ENCODE measurements at regions not wholly inside any gene's neighbourhood (a gene's known extent, or its start where the extent isn't known, plus 50 kb on each side); places are given as distances from the start of the nearest gene placed in this dataset.

GRCh38 chr11:98703779-98704556, 316.8 kb upstream of the CNTN5 start:
- TF ChIP-seq CREB1 (CRISPR knock-in tag; IDR thresholded peaks at IDR 0.05; ENCODE audit: low read depth) (no peak), EZH2phosphoT487 (IDR thresholded peaks at IDR 0.05; ENCODE audit: unreplicated experiment) (no peak), POLR2AphosphoS5 (IDR thresholded peaks at IDR 0.05; ENCODE audit: low read depth) (no peak), ZNF114 (CRISPR knock-in tag; IDR thresholded peaks at IDR 0.05) (no peak), EZH2 (IDR thresholded peaks at IDR 0.05; ENCODE audit: low read depth, unreplicated experiment) (no peak), NANOG (IDR thresholded peaks at IDR 0.05; ENCODE audit: borderline replicate concordance) (no peak), CTCF (conservative IDR thresholded peaks at IDR 0.05; ENCODE audit: low read depth in 2 of 2) (no peak)
- Histone ChIP-seq H3K4me1 (ENCODE audit: insufficient read depth) (no peaks in the 10 kb centered on the region), H3K36me3 (ENCODE audit: insufficient read depth) (no peaks in the 10 kb centered on the region), H3K27me3 (ENCODE audit: insufficient read depth) (no peaks in the 10 kb centered on the region), H3K27ac (ENCODE audit: low read depth) (no peak overlapping the region), H2AFZ (no peak overlapping the region), H3K9me2 (ENCODE audit: insufficient read depth) (no peaks in the 10 kb centered on the region), H3K4me3 (no peak overlapping the region), H3K79me2 (replicated peaks; ENCODE audit: insufficient read depth) (no peaks in the 10 kb centered on the region), H3K4me2 (no peak overlapping the region), H4K20me1 (replicated peaks; ENCODE audit: insufficient read depth) (no peaks in the 10 kb centered on the region), H3F3A (replicated peaks; ENCODE audit: low read depth) (no peaks in the 10 kb centered on the region)
- Mint-ChIP-seq H3K4me3 (no peak overlapping the region), H3K27ac (no peak overlapping the region), H3K27me3 (ENCODE audit: insufficient read depth, low read depth, poor library complexity) (no peaks in the 10 kb centered on the region), H3K9me3 (peaks cover 6% of the 10 kb centered on the region; the same call in 2 of the 3 replicates), H3K36me3 (ENCODE audit: low read depth) (peaks cover 6% of the 10 kb centered on the region; the same call in 2 of the 3 replicates), H3K4me1 (no peaks in the 10 kb centered on the region)
- ATAC-seq: no peak
- no peak for DNase-seq (ENCODE audit: low spot score)

GRCh38 chr11:98710026-98710425, 310.7 kb upstream of the CNTN5 start:
- ATAC-seq (no peak), DNase-seq (ENCODE audit: low spot score) (no peak)
- H3K27ac Mint-ChIP-seq: no peak overlapping the region
- H3F3A ChIP-seq (replicated peaks; ENCODE audit: low read depth): no peaks in the 10 kb centered on the region
- no peak overlapping the region for H3K4me2 ChIP-seq
- no peaks in the 10 kb centered on the region for H3K4me1 ChIP-seq (ENCODE audit: insufficient read depth)
- no peaks in the 10 kb centered on the region for H3K4me1 Mint-ChIP-seq
- 0 out of 2 replicates have a peak, but pooled peaks cover 4% of the 10 kb centered on the region for H3K36me3 ChIP-seq (ENCODE audit: insufficient read depth)
- no peak overlapping the region for H2AFZ ChIP-seq
- H3K27me3 ChIP-seq (ENCODE audit: insufficient read depth): no peaks in the 10 kb centered on the region
- H4K20me1 ChIP-seq (replicated peaks; ENCODE audit: insufficient read depth): no peaks in the 10 kb centered on the region
- no peak overlapping the region for H3K4me3 Mint-ChIP-seq
- peaks cover 14% of the 10 kb centered on the region for H3K36me3 Mint-ChIP-seq (ENCODE audit: low read depth)
- H3K9me3 Mint-ChIP-seq: peaks cover 25% of the 10 kb centered on the region
- no peaks in the 10 kb centered on the region for H3K79me2 ChIP-seq (replicated peaks; ENCODE audit: insufficient read depth)
- H3K4me3 ChIP-seq: no peak overlapping the region
- H3K9me2 ChIP-seq (ENCODE audit: insufficient read depth): no peaks in the 10 kb centered on the region
- H3K27me3 Mint-ChIP-seq (ENCODE audit: insufficient read depth, low read depth, poor library complexity): peaks cover 1% of the 10 kb centered on the region
- H3K27ac ChIP-seq (ENCODE audit: low read depth): no peak overlapping the region
- TF ChIP-seq ZNF331 (CRISPR knock-in tag; IDR thresholded peaks at IDR 0.05; ENCODE audit: low read depth): no peak
- no peak for TF ChIP-seq EZH2 (IDR thresholded peaks at IDR 0.05; ENCODE audit: low read depth, unreplicated experiment)
- TF ChIP-seq JUNB (IDR thresholded peaks at IDR 0.05; ENCODE audit: unreplicated experiment): no peak
- no peak for TF ChIP-seq EZH2phosphoT487 (IDR thresholded peaks at IDR 0.05; ENCODE audit: unreplicated experiment)
- no peak for TF ChIP-seq NANOG (IDR thresholded peaks at IDR 0.05; ENCODE audit: borderline replicate concordance)
- no peak for TF ChIP-seq ZNF462 (CRISPR knock-in tag; IDR thresholded peaks at IDR 0.05)
- no peak for TF ChIP-seq STAT1 (IDR thresholded peaks at IDR 0.05; ENCODE audit: unreplicated experiment)
- TF ChIP-seq ETS1 (IDR thresholded peaks at IDR 0.05): no peak
- TF ChIP-seq CREB1 (CRISPR knock-in tag; IDR thresholded peaks at IDR 0.05; ENCODE audit: low read depth): no peak

Measured in GM23338 (cell line).